ENCODE measurements at regions not wholly inside any gene's neighbourhood (a gene's known extent, or its start where the extent isn't known, plus 50 kb on each side); places are given as distances from the start of the nearest gene placed in this dataset.

GRCh38 chr14:92252323-92252722 is 70.6 kb upstream of the SLC24A4 start:
- no peak overlapping the region for H3K4me3 ChIP-seq
- H3K4me1 ChIP-seq: peaks cover 0 to 15% (median 12%) of the 10 kb centered on the region in 4 donors
- intact Hi-C loops (cut with DNase I): no loop called here
- WGBS: 64% methylated on average over 16 of the region's 16 CpGs
- DNase-seq (ENCODE audit: extremely low spot score): no peak
- TF ChIP-seq CTCF (IDR thresholded peaks at IDR 0.05) (no peak), POLR2AphosphoS5 (IDR thresholded peaks at IDR 0.05) (no peak), EP300 (IDR thresholded peaks at IDR 0.05) (no peak), POLR2A (IDR thresholded peaks at IDR 0.05; ENCODE audit: low read depth) (no peak)
- H3K36me3 ChIP-seq: no peaks in the 10 kb centered on the region
- no peak overlapping the region for H3K27ac ChIP-seq (replicated peaks in 1 of 4)
- H3K27me3 ChIP-seq: peaks cover 0 to 52% (median 3%) of the 10 kb centered on the region in 4 donors
- H3K9me3 ChIP-seq: no peaks in the 10 kb centered on the region

- TF ChIP-seq EP300 (IDR thresholded peaks at IDR 0.05) (no peak), POLR2AphosphoS5 (IDR thresholded peaks at IDR 0.05) (no peak), POLR2A (IDR thresholded peaks at IDR 0.05; ENCODE audit: low read depth) (no peak), CTCF (IDR thresholded peaks at IDR 0.05) (no peak)
- no peak overlapping the region for H3K27ac ChIP-seq (replicated peaks in 1 of 4)
- H3K4me3 ChIP-seq: no peak overlapping the region
- H3K9me3 ChIP-seq: no peaks in the 10 kb centered on the region
- H3K36me3 ChIP-seq: no peaks in the 10 kb centered on the region
- no peak for DNase-seq (ENCODE audit: extremely low spot score)
- WGBS: 73% methylated on average over 15 of the region's 15 CpGs
- H3K27me3 ChIP-seq: peaks cover 0 to 51% (median 3%) of the 10 kb centered on the region in 4 donors
- intact Hi-C loops (cut with DNase I): no loop called here
- H3K4me1 ChIP-seq: peaks cover 0 to 12% (median 10%) of the 10 kb centered on the region in 4 donors
These were observed 69.5 kb upstream of the SLC24A4 start for GRCh38 chr14:92253381-92253894.

- Histone ChIP-seq H3K9me3 (no peaks in the 10 kb centered on the region), H3K27ac (replicated peaks in 1 of 4) (peak overlapping the region in 1 of 4 donors; percentile 18), H3K4me3 (peak overlapping the region in 1 of 4 donors; percentile 40), H3K27me3 (peaks cover 0 to 54% (median 3%) of the 10 kb centered on the region in 4 donors), H3K36me3 (no peaks in the 10 kb centered on the region), H3K4me1 (peaks cover 0 to 12% (median 10%) of the 10 kb centered on the region in 4 donors)
- intact Hi-C loops (cut with DNase I): no loop called here
- 26% methylated on average over 11 of the region's 18 CpGs for WGBS
- no peak for DNase-seq (ENCODE audit: extremely low spot score)
- TF ChIP-seq POLR2AphosphoS5 (IDR thresholded peaks at IDR 0.05): no peak
These were observed 68.2 kb upstream of the SLC24A4 start for GRCh38 chr14:92254786-92255185.

GRCh38 chr14:92258934-92259333 is 64.0 kb upstream of the SLC24A4 start:
- WGBS: no CpG with 5 or more reads among the region's 3 CpGs
- no peak for TF ChIP-seq POLR2AphosphoS5 (IDR thresholded peaks at IDR 0.05)
- TF ChIP-seq CTCF (IDR thresholded peaks at IDR 0.05): no peak
- no peak for TF ChIP-seq POLR2A (IDR thresholded peaks at IDR 0.05; ENCODE audit: low read depth)
- no peak for TF ChIP-seq EP300 (IDR thresholded peaks at IDR 0.05)
- Histone ChIP-seq H3K27me3 (peaks cover 0 to 43% (median 3%) of the 10 kb centered on the region in 4 donors), H3K4me1 (peaks cover 0 to 12% (median 10%) of the 10 kb centered on the region in 4 donors), H3K27ac (replicated peaks in 1 of 4) (no peak overlapping the region), H3K9me3 (no peaks in the 10 kb centered on the region), H3K4me3 (no peak overlapping the region), H3K36me3 (no peaks in the 10 kb centered on the region)
- intact Hi-C loops (cut with DNase I): no loop called here
- no peak for DNase-seq (ENCODE audit: extremely low spot score)

- TF ChIP-seq CTCF (IDR thresholded peaks at IDR 0.05) (no peak), POLR2A (IDR thresholded peaks at IDR 0.05; ENCODE audit: low read depth) (no peak), POLR2AphosphoS5 (IDR thresholded peaks at IDR 0.05) (no peak), EP300 (IDR thresholded peaks at IDR 0.05) (no peak)
- WGBS: 72% methylated on average over 6 of the region's 6 CpGs
- intact Hi-C loops (cut with DNase I): no loop called here
- Histone ChIP-seq H3K9me3 (no peaks in the 10 kb centered on the region), H3K27ac (replicated peaks in 1 of 4) (no peak overlapping the region), H3K36me3 (no peaks in the 10 kb centered on the region), H3K4me3 (no peak overlapping the region), H3K4me1 (peaks cover 0 to 7% (median 6%) of the 10 kb centered on the region in 4 donors), H3K27me3 (peaks cover 0 to 34% (median 3%) of the 10 kb centered on the region in 4 donors)
- no peak for DNase-seq (ENCODE audit: extremely low spot score)
These were observed 63.2 kb upstream of the SLC24A4 start for GRCh38 chr14:92259613-92260357.

Measured in esophagus muscularis mucosa (tissue), 4 donors.